Progenitor cell of endocrine pancreas (in vitro differentiated cells): ENCODE measurements at regions not wholly inside any gene's neighbourhood (a gene's known extent, or its start where the extent isn't known, plus 50 kb on each side); places are given as distances from the start of the nearest gene placed in this dataset.
"Not testable (repeated sequence)": the region's sequence is repeated elsewhere in the genome, so short reads cannot be mapped to it uniquely, and the experiment has no call there.

ENCODE experiments used
- DNase-seq: peaks from one replicate; pipeline ENCODE4 v3.0.0; 2021; ENCODE audit warnings: low spot score; ENCODE audit not compliant: unreplicated experiment
- H3K27ac Mint-ChIP-seq: 2 replicates; pipeline ENCODE4 v1.8.0; 2021; ENCODE audit warnings: mild to moderate bottlenecking, moderate library complexity, mixed read lengths
- H3K27me3 Mint-ChIP-seq: 2 replicates; pipeline ENCODE4 v1.8.0; 2021; ENCODE audit warnings: mixed read lengths
- H3K36me3 Mint-ChIP-seq: 2 replicates; pipeline ENCODE4 v1.8.0; 2022; ENCODE audit warnings: mixed read lengths; ENCODE audit not compliant: insufficient read depth
- H3K4me1 Mint-ChIP-seq: 2 replicates; pipeline ENCODE4 v1.8.0; 2021; ENCODE audit warnings: low read depth, mixed read lengths
- H3K4me3 Mint-ChIP-seq: 2 replicates; pipeline ENCODE4 v1.8.0; 2021; ENCODE audit warnings: low read depth, mild to moderate bottlenecking, moderate library complexity, mixed read lengths
- H3K9me3 Mint-ChIP-seq: 2 replicates; pipeline ENCODE4 v1.8.0; 2021; ENCODE audit warnings: low read depth, mixed read lengths
- TF ChIP-seq, protein P1 (sequence below): fragments of 200-600 bp; sonication (generic); IDR thresholded peaks from one replicate; pipeline ENCODE4 v1.5.0; 2021; ENCODE audit warnings: antibody characterized with exemption, mild to moderate bottlenecking; ENCODE audit not compliant: unreplicated experiment

GRCh38 chr5:100683881-100684280 lies 148.7 kb downstream of the FAM174A start:
- H3K9me3 Mint-ChIP-seq = peaks cover 22% of the 10 kb centered on the region
- H3K4me1 Mint-ChIP-seq = no peaks in the 10 kb centered on the region
- H3K27ac Mint-ChIP-seq = no peak overlapping the region
- H3K36me3 Mint-ChIP-seq = no peaks in the 10 kb centered on the region
- H3K27me3 Mint-ChIP-seq = no peaks in the 10 kb centered on the region
- DNase-seq = no peak
- TF ChIP-seq, protein P1, sequence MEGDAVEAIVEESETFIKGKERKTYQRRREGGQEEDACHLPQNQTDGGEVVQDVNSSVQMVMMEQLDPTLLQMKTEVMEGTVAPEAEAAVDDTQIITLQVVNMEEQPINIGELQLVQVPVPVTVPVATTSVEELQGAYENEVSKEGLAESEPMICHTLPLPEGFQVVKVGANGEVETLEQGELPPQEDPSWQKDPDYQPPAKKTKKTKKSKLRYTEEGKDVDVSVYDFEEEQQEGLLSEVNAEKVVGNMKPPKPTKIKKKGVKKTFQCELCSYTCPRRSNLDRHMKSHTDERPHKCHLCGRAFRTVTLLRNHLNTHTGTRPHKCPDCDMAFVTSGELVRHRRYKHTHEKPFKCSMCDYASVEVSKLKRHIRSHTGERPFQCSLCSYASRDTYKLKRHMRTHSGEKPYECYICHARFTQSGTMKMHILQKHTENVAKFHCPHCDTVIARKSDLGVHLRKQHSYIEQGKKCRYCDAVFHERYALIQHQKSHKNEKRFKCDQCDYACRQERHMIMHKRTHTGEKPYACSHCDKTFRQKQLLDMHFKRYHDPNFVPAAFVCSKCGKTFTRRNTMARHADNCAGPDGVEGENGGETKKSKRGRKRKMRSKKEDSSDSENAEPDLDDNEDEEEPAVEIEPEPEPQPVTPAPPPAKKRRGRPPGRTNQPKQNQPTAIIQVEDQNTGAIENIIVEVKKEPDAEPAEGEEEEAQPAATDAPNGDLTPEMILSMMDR = no peak
- H3K4me3 Mint-ChIP-seq = no peak overlapping the region

DNA sequence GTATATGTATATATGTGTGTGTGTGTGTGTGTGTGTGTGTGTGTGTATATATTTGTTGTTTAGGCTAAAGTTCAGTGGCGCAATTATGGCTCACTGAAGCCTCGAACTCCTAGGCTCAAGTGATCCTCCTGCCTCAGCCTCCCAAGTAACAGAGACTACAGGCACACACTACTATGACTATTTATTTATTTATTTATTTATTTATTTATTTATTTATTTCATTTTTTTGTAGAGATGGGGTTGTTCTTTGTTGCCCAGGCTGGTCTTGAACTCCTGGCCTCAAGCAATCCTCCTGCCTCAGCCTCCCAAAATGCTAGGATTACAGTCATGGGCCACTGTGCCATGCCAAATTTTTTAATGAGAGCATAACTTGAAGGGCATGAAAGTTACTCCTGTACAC lies 149.9 kb downstream of the FAM174A start:
- not testable (repeated sequence) for DNase-seq
- H3K9me3 Mint-ChIP-seq = peaks cover 22% of the 10 kb centered on the region

GRCh38 chr5:100688834-100689233 lies 153.7 kb downstream of the FAM174A start:
- not testable (repeated sequence) for H3K27me3 Mint-ChIP-seq, H3K9me3 Mint-ChIP-seq, H3K4me1 Mint-ChIP-seq, H3K4me3 Mint-ChIP-seq, DNase-seq, H3K36me3 Mint-ChIP-seq, H3K27ac Mint-ChIP-seq

More for the DNA sequence above, 149.9 kb downstream of the FAM174A start:
- not testable (repeated sequence) for H3K4me3 Mint-ChIP-seq, H3K27ac Mint-ChIP-seq, H3K36me3 Mint-ChIP-seq, H3K4me1 Mint-ChIP-seq, H3K27me3 Mint-ChIP-seq

GRCh38 chr5:100690036-100690560 lies 154.9 kb downstream of the FAM174A start:
- H3K9me3 Mint-ChIP-seq = peaks cover 3% of the 10 kb centered on the region
- H3K27ac Mint-ChIP-seq = no peak overlapping the region
- no peaks in the 10 kb centered on the region for H3K36me3 Mint-ChIP-seq
- TF ChIP-seq, protein P1 = no peak
- H3K4me3 Mint-ChIP-seq = no peak overlapping the region
- no peak for DNase-seq
- H3K4me1 Mint-ChIP-seq = peaks cover 6% of the 10 kb centered on the region
- H3K27me3 Mint-ChIP-seq = no peaks in the 10 kb centered on the region

DNA sequence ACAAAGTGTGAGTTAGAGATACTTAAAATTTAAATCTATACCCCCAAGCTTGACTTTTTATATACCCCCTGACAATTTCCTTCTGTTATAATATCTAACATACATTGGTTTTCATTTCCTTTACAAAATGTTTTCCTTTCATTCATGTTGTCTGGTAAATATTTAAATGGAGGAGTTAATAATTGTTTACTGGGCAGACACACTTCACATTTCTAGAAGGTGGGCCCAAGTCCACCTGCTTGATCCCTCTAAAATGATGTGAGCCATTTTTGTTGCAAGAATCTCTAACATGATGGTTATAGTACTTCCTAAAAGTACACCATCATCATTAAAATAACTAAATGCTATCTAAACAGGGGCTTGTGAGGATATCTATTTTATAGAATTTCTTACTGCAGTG lies 155.9 kb downstream of the FAM174A start:
- Mint-ChIP-seq H3K27me3 (no peaks in the 10 kb centered on the region), H3K36me3 (no peaks in the 10 kb centered on the region), H3K27ac (no peak overlapping the region), H3K9me3 (peaks cover 3% of the 10 kb centered on the region), H3K4me3 (no peak overlapping the region), H3K4me1 (peaks cover 6% of the 10 kb centered on the region)
- TF ChIP-seq, protein P1 = no peak
- no peak for DNase-seq

DNA sequence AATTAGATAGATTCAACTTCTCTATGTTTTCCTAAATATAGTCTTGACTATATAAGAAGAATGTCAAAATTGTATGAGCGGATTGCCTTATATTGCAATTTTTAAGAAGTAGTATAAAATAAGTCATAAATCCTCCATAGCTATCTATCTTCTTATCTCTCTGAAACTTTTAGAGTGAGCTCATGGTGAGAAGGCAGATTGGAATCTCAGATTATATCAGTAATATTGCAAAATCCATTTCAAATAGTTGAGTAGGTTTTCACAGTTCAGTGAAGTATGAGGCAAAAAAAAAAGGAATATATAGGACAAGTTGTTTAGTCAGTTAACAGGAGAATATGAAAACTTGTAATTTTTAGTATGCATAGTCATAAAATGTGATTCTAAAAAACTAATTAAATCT lies 156.4 kb downstream of the FAM174A start:
- no peaks in the 10 kb centered on the region for H3K36me3 Mint-ChIP-seq
- H3K9me3 Mint-ChIP-seq = peaks cover 3% of the 10 kb centered on the region
- no peaks in the 10 kb centered on the region for H3K27me3 Mint-ChIP-seq
- H3K4me3 Mint-ChIP-seq = no peak overlapping the region
- DNase-seq = no peak
- TF ChIP-seq, protein P1 = no peak
- H3K4me1 Mint-ChIP-seq = peaks cover 6% of the 10 kb centered on the region
- no peak overlapping the region for H3K27ac Mint-ChIP-seq
